ENCODE measurements at regions not wholly inside any gene's neighbourhood (a gene's known extent, or its start where the extent isn't known, plus 50 kb on each side); places are given as distances from the start of the nearest gene placed in this dataset.

DNA sequence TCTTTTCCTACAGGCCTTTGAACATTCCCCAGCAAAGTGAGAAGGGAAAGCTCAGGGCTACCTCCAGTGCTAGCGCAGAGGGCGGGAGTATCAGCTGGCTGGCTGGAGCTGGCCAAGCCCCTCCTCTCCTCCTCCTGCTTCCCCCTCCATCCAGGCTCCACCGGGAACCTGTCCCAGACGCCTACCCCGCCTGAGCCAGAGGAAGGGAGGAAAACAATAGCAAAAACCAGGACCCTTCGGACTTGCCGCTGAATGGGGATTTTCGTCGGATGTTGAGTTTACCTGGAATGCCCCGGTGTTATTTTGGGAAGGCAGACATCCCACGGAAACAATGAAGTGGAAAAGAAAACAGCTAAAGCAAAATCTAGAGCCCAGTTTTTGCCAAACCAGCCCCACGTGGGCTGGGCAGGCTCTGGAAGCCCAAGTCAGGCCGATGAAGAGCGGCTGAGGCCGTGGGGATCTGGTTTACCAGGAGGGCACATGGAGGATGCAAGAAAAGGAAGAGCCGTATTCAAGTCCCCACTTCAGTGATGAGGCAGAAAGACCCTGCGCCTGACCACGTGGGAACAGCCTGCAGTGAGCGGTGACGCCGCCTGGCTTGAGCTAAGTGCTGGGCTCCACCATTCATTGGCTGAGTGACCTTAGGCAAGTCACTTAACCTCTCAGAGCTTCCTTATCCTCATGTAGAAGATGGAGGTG is 100.4 kb upstream of the LCLAT1 start:
- H3K4me3 ChIP-seq (ENCODE audit: low read depth, low read length), result no peak overlapping the region
- CTCF ChIA-PET, result interaction anchor here (0.9 kb wide), 2 partner anchors 12 to 13 kb away, joined by 3 to 4 read pairs; no protein-coding TSS in a partner anchor
- DNase-seq (ENCODE audit: low read depth, low spot score), result no peak
- TF ChIP-seq, protein P1, sequence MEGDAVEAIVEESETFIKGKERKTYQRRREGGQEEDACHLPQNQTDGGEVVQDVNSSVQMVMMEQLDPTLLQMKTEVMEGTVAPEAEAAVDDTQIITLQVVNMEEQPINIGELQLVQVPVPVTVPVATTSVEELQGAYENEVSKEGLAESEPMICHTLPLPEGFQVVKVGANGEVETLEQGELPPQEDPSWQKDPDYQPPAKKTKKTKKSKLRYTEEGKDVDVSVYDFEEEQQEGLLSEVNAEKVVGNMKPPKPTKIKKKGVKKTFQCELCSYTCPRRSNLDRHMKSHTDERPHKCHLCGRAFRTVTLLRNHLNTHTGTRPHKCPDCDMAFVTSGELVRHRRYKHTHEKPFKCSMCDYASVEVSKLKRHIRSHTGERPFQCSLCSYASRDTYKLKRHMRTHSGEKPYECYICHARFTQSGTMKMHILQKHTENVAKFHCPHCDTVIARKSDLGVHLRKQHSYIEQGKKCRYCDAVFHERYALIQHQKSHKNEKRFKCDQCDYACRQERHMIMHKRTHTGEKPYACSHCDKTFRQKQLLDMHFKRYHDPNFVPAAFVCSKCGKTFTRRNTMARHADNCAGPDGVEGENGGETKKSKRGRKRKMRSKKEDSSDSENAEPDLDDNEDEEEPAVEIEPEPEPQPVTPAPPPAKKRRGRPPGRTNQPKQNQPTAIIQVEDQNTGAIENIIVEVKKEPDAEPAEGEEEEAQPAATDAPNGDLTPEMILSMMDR (IDR thresholded peaks at IDR 0.05; ENCODE audit: insufficient read depth, low read length, missing control alignments), result no peak
- POLR2A ChIA-PET, result no interaction called here

- TF ChIP-seq, protein P1 (IDR thresholded peaks at IDR 0.05; ENCODE audit: insufficient read depth, low read length, missing control alignments), result no peak
- POLR2A ChIA-PET, result no interaction called here
- no peak overlapping the region for H3K4me3 ChIP-seq (ENCODE audit: low read depth, low read length)
- DNase-seq (ENCODE audit: low read depth, low spot score), result no peak
- CTCF ChIA-PET, result no interaction called here
Observed at GRCh38 chr2:30348825-30349224, 98.2 kb upstream of the LCLAT1 start.

DNA sequence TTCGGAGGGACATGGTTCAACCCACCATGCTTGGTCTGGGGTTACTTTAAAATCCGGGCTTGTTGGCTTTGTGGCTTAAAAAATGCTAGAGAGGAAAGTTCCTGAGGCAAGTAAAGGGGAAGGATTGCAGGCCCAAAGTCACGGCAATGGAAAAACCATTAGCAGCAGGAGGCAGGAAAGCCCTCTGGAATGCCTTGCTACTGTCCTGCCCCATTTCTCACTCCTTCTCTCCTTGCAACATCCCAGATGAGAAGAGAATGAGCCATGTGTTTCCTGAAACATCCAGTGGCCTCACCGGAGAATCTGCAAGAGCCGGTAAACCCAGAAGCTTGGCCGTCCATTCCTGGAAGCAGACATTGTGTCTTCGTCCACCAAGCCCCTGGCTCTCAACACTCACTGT is 97.4 kb upstream of the LCLAT1 start:
- CTCF ChIA-PET, result no interaction called here
- TF ChIP-seq, protein P1 (IDR thresholded peaks at IDR 0.05; ENCODE audit: insufficient read depth, low read length, missing control alignments), result no peak
- POLR2A ChIA-PET, result interaction anchor here (0.7 to 1.0 kb wide), 2 partner anchors 12 to 119 kb away, joined by 3 to 5 read pairs; no protein-coding TSS in a partner anchor
- no peak for DNase-seq (ENCODE audit: low read depth, low spot score)
- no peak overlapping the region for H3K4me3 ChIP-seq (ENCODE audit: low read depth, low read length)

- POLR2A ChIA-PET, result no interaction called here
- H3K4me3 ChIP-seq (ENCODE audit: low read depth, low read length), result no peak overlapping the region
- TF ChIP-seq, protein P1 (IDR thresholded peaks at IDR 0.05; ENCODE audit: insufficient read depth, low read length, missing control alignments), result no peak
- CTCF ChIA-PET, result interaction anchor here (0.6 to 1.3 kb wide), 4 partner anchors 11 to 186 kb away, joined by 3 to 4 read pairs (median 4); no protein-coding TSS in a partner anchor
- DNase-seq (ENCODE audit: low read depth, low spot score), result no peak
Observed at GRCh38 chr2:30351116-30351515, 95.9 kb upstream of the LCLAT1 start.

DNA sequence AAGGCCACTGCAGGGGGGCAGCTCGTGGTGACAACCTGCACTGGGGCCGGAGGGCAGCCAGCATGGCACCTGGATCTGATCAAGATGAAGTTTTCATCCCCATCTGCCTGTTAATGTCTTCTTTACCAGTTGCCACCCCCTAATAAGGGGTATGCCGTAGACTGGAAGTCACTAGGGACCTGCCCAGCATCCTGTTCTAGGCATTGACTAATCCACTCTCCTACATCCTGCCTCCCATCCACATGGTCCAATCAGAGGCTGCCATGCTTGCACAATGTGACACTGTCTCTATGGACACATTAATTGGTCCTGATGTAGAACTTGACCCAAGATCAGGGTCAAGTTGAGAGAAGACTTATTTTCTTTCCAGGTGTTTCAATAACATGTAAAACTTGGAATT is 95.1 kb upstream of the LCLAT1 start:
- POLR2A ChIA-PET, result interaction anchor here (1.0 kb wide), 1 partner anchor 121 kb away, joined by 3 read pairs; the partner anchor contains the start of gene LBH
- TF ChIP-seq, protein P1 (IDR thresholded peaks at IDR 0.05; ENCODE audit: insufficient read depth, low read length, missing control alignments), result no peak
- no peak for DNase-seq (ENCODE audit: low read depth, low spot score)
- H3K4me3 ChIP-seq (ENCODE audit: low read depth, low read length), result no peak overlapping the region
- CTCF ChIA-PET, result interaction anchor here (0.6 kb wide), 1 partner anchor 187 kb away, joined by 3 read pairs; no protein-coding TSS in a partner anchor

GRCh38 chr2:30354150-30354549 is 92.9 kb upstream of the LCLAT1 start:
- ChIA-PET CTCF (no interaction called here), POLR2A (no interaction called here)

More at GRCh38 chr2:30354150-30354549, 92.9 kb upstream of the LCLAT1 start:
- no peak overlapping the region for H3K4me3 ChIP-seq (ENCODE audit: low read depth, low read length)
- DNase-seq (ENCODE audit: low read depth, low spot score), result no peak
- TF ChIP-seq, protein P1 (IDR thresholded peaks at IDR 0.05; ENCODE audit: insufficient read depth, low read length, missing control alignments), result no peak

Measured in AG04449 (cell line).